CD4-positive, alpha-beta T cell treated with Interleukin-17A for 4 hours (primary cell): ENCODE measurements at regions not wholly inside any gene's neighbourhood (a gene's known extent, or its start where the extent isn't known, plus 50 kb on each side); places are given as distances from the start of the nearest gene placed in this dataset.

Source experiments
- DNase-seq: peaks from one replicate; pipeline ENCODE4 v3.0.0-alpha.2; 2020; ENCODE audit warnings: mixed read lengths

GRCh38 chr6:145213614-145214013 is 521.7 kb downstream of the EPM2A start:
- no peak for DNase-seq

- no peak for DNase-seq
These were observed 520.8 kb downstream of the EPM2A start for GRCh38 chr6:145214570-145214969.

- DNase-seq, result no peak
These were observed 510.9 kb downstream of the EPM2A start for GRCh38 chr6:145224450-145224849.

GRCh38 chr6:145225500-145225899 is 509.8 kb downstream of the EPM2A start:
- no peak for DNase-seq

GRCh38 chr6:145227593-145227992 is 507.7 kb downstream of the EPM2A start:
- DNase-seq, result no peak

- DNase-seq, result no peak
These were observed 506.2 kb downstream of the EPM2A start for GRCh38 chr6:145228962-145229582.

- no peak for DNase-seq
These were observed 501.4 kb downstream of the EPM2A start for GRCh38 chr6:145233955-145234354.

GRCh38 chr6:145235207-145235606 is 500.1 kb downstream of the EPM2A start:
- no peak for DNase-seq

- DNase-seq, result no peak
These were observed 496.5 kb downstream of the EPM2A start for GRCh38 chr6:145238787-145239186.

- DNase-seq, result no peak
These were observed 494.3 kb downstream of the EPM2A start for GRCh38 chr6:145241039-145241438.

GRCh38 chr6:145241721-145242120 is 493.6 kb downstream of the EPM2A start:
- no peak for DNase-seq

GRCh38 chr6:145244349-145245100 is 490.8 kb downstream of the EPM2A start:
- no peak for DNase-seq

GRCh38 chr6:145245119-145245518 is 490.2 kb downstream of the EPM2A start:
- no peak for DNase-seq

- no peak for DNase-seq
These were observed 487.5 kb downstream of the EPM2A start for GRCh38 chr6:145247692-145248419.

- no peak for DNase-seq
These were observed 484.9 kb downstream of the EPM2A start for GRCh38 chr6:145250436-145250835.

GRCh38 chr6:145252737-145253136 is 482.6 kb downstream of the EPM2A start:
- DNase-seq, result no peak

- DNase-seq, result no peak
These were observed 480.5 kb downstream of the EPM2A start for GRCh38 chr6:145254649-145255401.

- DNase-seq, result no peak
These were observed 477.6 kb downstream of the EPM2A start for GRCh38 chr6:145257704-145258103.

- no peak for DNase-seq
These were observed 477.2 kb downstream of the EPM2A start for GRCh38 chr6:145258122-145258521.

GRCh38 chr6:145260484-145261175 is 474.7 kb downstream of the EPM2A start:
- DNase-seq, result no peak

GRCh38 chr6:145261758-145262157 is 473.6 kb downstream of the EPM2A start:
- DNase-seq, result no peak

GRCh38 chr6:145262771-145263170 is 472.5 kb downstream of the EPM2A start:
- DNase-seq, result no peak
